ENCODE measurements at regions not wholly inside any gene's neighbourhood (a gene's known extent, or its start where the extent isn't known, plus 50 kb on each side); places are given as distances from the start of the nearest gene placed in this dataset.

DNA sequence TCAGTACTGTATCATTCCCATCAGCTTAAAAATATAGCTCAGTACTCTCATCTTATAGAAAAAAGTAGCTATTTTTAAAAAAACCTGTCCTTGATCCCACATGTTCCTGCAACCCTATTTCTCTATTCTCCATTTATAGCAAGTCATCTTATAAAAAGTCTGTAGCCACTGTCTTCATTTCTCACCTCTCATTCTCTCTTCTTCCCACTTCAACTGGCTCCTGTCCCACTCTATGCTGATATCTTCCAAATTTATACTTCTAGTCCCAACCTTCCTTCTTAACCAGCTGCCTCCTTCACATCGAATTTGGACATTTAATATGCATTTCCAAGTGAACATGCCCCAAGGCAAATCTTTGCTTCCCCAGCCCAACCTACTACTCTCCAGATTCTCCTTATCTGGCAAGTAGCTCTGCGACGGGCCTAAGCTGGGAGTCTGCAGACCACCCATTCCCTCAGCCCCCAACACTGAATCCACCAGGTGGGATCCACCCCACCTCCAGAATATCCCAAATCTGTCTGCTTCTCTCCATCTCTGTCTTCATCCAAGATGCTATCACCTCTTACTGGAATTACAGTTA lies 52.0 kb upstream of the TANC2 start:
- no peak for DNase-seq

DNA sequence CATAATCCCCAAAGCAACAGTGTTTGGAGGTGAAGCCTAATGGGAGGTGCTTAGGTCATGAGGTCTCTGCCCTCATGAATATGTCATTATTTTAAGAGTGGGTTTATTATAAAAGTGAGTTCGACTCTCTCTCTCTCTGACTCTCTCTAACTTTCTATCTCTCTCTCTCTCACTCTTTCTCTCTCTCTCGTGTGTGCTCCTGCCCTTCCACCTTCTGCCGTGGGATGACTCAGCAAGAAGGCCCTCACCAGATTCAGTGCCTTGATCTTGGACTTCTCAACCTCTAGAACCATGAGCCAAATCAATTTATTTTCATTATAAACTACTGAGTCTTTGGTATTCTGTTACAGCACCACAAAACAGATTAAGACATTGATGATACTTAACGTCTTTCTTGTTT lies 53.7 kb upstream of the TANC2 start:
- DNase-seq, result no peak

DNA sequence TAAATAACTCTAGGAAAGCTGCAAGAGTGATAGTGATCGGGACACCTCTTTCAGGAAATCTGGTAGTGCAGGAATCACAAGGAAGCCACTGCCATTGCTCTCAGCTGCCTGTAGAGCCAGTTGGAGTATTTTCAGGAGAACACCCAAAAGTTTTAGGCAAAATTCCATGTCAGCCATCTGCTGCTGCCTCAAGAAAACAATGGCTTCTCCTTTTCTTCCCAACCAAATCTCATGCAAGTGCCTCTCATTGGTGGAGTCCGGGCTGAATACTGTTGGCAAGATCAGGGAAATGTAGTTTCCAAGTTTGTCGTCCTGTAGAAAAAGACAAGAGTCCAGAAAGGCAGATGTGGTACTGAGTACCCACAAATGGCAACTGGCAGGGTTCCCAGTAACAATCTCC lies 54.9 kb upstream of the TANC2 start:
- DNase-seq, result no peak

DNA sequence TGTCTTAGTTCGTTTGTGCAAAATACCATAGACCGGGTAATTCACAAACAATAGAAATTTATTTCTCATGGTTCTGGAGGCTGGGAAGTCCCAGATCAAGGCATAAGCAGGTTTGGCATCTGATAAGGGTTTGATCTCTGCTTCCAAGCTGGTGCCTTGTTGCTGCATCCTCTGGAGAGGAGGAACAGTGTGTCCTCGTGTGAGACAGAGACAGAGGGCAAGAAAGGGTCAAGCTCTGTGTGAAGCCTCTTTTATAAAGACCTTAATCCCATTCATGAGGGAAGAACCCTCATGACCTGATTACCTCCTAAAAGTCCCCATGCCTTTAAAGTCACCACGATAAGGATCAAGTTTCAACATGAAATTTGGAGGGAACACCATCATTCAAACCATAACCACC lies 55.8 kb upstream of the TANC2 start:
- no peak for DNase-seq

DNA sequence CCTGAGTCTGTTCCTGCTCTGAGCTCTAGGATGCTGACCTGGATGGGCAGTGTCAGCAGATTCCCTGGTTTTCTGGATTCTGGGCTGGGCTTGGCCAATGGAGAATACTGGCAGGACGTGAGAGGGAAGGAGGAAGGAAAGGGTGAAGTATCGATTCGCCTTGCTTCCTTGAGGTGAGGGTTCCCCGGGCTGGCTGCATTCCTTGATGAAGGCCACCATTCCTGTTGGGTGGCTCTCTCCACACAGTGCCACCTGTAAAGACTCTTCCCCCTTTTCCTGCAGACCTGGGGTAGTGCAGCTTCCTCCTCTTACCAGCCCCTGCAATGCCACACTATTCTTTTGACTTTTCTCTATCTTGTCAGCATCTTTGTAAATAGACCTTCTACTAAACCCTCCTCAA lies 58.1 kb upstream of the TANC2 start:
- DNase-seq, result no peak

DNA sequence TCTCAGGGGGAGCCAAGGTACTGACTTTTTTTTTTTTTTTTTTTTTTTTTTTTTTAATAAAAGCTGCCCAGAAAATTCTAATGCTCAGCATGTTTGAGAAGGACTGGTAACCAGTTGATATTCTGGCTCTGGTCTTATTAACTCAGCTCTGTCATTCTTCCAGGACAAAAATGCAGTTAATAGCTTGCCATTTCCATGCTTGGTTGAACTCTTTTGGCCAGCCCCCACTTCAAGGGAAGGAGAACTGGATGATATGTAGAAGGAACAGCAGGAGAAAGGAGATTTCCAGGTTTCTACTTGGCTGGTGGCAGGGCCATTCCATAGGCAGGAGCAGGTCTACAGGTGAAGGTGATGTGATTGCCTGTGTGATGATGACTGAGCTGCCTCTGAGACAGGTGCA lies 59.2 kb upstream of the TANC2 start:
- no peak for DNase-seq

DNA sequence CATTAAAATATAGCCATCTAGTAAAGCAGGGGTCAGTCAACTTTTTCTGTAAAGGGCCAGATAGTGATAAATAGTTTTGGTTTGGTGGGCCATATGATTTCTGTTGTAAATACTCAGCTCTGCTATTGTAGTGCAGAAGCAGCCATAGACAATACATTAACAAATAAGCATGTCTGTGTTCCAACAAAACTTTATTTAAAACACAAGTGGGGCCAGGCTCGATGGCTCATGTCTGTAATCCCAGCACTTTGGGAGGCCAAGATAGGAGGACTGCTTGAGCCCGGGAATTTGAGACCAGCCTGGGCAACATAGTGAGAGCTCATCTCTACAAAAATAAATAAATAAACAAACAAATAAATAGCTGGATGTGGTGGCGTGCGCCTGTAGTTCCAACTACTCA lies 60.8 kb upstream of the TANC2 start:
- no peak for DNase-seq

DNA sequence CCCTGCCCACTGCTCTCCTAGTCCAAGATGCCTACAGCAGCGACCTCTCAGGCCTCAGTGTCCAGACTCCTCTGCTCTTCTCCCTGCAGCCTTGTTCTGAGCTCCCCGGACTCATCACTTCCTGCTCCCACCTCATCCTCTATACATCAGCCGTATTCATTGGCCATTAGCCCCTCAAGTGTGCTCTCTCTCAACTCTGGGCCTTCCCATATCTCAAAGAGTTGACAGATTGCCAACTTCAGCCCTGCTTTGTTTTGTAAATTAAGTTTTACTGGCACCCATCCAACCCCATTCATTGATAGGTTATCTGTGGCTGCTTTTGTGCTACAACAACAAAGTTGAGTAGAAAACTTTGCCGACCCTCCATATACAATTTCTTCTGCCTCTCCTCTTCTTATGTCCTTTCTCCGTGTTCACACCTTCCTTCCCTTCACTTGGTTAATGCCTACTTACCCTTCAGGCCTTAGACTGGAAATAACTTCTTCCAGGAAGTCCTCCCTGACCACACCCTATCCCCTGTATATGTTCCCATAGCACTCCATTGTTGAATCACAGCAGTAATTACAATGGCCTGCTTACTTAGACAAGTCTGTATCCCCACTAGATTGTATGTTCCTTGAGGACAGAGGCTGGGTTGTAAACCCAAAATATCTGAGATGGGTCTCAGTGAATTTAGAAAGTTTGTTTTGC lies 63.4 kb upstream of the TANC2 start:
- no peak for DNase-seq

DNA sequence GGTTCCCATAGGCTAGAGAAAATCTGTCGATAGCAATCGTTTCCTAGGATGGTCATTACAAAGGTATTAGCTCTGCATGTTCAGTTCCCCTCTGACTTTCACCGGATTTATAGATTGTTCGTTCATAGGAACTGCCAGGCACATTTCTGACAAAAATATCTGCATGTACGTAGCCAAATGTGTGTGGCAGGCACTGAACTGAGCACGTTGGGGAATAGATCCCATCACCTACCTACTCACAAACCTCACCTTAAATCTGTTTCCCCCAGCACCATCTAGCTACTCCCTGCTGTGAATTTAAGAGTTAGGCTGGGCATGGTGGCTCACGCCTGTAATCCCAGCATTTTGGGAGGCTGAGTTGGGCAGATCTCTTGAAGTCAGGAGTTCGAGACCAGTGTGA lies 64.5 kb upstream of the TANC2 start:
- DNase-seq, result no peak

DNA sequence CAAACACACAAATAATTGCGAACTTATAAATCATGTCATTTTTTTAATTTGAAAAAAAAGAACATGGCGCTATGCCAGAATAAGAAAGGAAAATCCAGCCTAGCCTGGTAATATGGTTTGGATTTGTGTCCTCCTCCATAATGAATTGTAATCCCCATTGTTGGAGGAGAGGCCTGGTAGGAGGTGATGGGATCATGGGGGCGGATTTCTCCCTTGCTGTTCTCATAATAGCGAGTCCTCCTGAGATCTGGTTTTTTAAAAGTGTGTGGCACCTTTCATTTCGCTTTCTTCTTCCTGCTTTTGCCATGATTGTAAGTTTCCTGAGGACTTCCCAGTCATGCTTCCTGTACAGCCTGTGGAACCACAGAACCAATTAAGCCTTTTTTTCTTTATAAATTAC lies 65.9 kb upstream of the TANC2 start:
- DNase-seq, result no peak

DNA sequence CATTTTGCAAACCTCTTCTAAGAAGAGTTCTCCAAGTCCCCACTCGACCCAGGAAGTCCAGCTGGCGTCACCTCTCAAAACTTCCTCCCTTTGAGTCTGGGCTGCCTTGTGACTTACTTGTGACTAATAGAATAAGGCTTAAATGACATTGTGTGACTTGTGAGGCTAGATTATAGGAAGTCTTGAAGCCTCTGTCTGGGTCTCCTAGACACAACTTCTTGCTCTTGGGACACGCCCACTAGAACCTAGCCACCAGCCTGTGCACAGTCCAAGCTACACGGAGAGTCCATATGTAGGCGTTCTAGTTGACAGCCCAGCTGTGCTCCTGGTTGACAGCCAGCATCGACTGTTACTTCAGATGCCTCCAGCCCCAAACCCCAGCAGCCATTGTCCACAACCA lies 66.7 kb upstream of the TANC2 start:
- DNase-seq, result no peak

DNA sequence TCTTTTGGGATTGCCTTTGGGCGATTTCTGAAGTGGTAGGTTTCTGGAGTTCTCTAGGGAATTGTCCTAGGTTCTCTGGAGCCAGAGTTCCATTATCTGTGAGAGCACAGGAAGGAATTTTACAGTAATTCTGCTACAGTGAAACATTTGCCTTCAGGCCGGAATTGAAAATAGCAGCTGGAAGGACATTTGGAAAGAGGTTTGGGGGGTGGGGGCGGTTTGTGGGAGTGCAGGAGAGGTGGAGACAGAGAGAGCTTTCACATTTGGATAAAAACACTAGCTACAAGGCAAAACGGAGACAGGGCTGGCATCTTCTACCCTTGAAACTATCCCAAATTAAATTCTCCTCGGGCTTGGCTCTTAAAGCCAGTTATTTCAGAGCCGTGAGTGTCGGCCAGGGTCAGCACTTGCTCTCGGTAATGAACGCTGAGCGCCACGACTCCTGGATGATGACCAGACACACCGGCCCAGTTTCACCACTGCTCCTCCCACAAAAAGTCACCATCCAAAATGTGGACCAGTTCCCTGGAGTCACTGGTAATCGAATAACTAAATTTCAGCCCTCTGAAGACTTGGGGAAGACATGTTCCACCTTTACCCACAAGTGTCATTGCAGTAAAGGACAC lies 67.7 kb upstream of the TANC2 start:
- DNase-seq, result no peak

DNA sequence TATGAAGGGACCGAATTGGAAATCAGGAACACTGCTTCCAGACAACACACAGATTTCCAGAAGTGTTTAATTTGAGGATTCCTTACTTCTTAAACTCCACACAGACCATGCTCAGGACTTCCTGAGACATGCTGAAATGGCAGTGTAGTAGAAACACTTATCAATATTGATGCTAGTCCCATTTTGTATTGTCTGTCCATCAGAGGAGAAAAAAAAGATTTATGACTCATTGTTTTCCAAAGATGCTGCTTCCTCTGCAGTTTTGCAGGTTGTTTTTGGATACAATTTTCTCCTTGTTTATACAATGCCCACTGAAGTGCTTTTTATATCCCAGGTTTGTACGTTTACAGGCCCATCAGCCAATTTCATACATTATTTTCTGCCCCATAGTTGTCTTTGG lies 68.3 kb upstream of the TANC2 start:
- no peak for DNase-seq

DNA sequence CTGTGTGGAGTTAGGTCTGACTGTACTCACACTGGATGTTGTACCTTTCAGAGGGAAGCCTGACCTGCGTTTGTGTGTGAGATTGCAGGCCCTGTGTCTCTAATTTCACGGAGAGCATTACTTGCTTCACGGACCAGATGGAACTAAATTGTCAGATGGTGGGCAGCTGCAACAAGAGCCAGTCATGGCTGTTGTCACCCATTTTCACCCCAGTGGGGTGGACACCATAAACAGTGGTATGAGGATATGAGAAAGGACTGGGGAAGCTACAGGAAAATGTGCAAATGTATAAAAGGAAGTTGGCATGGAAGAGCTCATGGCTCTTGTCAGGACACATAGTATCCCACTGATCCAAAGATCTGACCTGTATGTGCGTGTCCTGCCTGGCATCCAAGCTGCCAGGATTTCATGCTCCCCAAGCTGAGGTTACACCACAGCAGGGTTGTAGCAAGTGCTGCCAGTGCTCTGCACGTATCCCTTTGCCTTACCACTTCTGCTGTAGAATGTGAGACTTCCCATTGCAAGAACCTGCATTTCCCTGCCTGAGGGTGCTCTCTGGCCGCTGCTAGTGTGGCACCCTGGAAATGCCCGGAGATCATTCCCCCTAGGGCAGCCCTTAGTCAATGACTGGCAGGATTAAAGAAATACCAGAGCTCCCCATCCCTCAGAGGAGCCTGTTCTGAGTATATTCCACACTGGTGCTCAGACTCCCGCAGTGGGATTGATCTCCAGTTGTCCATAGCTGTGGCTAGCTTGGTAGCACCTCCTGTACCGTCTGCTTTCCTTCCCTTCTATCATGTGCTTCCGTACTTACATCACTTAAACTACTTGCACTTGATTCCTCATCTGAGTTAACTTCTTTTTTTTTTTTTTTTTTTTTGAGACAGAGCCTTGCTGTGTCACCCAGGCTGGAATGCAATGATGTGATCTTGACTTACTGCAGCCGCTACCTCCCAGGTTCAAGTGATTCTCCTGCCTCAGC lies 70.4 kb upstream of the TANC2 start:
- DNase-seq, result no peak

DNA sequence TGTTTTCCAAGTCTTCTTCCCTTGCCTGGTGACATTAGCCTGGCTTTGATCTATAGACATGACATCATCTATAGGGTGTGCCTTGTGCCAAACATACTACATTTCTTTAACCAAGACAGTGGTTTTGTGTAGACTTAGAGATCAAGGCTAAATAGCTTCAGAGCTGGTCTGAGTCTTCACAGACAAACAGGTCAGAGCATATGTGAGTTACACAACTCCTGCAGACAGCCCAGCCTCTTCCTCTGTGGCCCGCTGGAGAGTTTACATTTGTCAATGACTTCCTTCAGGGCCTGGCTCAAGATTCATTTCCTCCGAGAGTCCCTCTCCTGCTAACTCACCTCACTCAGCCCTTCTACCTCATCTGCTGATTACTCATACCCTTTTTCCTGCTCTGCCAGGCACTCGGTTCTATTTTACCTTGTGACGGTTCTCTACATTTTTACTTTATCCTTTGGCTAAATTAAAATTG lies 73.1 kb upstream of the TANC2 start:
- DNase-seq, result peak; percentile 61

DNA sequence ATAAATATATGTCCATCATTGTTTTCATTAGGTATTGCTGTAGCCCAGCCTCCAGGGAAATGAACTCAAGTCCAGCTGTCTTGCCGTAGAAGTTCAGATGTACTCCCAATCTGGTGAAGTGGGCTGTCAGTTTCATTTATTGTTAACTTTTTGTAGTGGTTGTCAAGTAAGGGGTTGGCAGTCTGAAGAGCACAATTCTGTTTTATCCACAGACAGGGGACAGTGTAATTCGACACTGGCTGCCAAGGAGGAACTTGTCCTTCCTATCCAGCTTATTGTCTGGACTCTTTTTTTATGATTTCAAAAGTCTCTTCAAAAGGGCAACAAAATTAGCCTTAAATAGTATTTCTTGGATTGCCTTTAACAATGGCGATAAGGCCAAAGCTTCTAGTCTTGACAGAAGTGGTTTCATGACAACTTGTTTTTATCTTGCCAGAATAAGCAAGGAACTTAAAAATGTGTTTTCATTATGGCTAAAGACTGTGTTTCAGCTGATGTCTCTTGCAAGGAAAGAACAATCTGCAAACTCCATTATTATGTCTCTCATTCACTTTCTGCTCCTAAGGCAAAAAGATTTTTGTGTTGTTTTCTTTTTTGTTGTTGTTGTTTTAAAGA lies 73.9 kb upstream of the TANC2 start:
- DNase-seq, result no peak

DNA sequence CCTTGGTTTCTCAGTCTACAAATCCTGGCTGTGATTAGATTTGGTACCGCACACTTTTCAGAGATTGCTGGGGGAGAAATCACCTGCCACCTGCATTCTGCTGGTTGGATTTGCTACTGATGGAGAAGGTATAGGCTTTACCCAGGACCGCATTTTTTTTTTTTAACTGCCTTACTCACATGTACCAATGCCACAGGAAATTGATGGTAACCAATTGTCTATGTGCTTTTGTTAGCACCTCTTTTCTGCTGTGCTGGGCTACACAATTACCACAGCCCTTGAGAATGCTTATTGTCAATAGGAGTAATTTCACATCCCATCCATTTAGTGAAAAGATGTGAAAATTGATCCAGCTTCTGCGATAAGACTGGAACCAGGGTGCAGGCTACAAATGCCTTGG lies 74.4 kb upstream of the TANC2 start:
- no peak for DNase-seq

DNA sequence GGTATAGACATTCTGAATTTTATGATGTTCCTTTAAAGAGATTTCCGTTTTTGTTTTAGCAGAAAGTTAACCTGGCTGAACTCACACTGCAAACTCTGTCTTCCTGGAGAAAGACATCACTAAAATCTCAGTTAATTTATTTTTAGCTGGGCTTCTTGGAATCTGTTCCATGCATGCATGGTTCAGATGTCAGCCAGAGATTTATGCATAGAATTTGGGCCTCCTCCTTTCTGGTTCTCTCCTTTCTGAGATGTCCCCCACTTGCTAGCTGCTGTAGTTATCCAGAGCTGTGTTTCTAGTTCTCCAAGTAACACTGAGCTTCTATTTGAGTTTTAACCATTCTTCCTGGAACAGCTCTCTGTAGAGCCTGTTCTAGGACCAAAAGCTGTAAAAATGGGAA lies 77.3 kb upstream of the TANC2 start:
- DNase-seq, result no peak

DNA sequence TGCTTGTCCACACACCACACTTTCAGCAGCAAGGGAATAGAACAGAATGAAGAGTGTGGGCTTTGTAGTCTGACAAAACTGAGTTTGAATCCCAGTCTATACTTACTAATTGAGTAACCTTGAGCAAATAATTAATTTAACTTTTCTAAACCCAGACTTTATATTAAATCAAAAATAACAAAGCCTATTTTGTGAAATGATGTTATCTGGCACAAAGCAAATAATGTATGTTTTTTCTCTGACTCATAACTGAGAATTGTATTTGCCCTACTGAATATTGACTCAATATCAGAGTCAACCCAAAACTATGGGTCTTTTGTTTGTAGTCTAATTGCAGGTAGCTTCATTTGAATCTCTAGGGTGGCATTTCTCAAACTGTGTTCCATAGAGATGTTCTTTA lies 77.9 kb upstream of the TANC2 start:
- DNase-seq, result no peak

DNA sequence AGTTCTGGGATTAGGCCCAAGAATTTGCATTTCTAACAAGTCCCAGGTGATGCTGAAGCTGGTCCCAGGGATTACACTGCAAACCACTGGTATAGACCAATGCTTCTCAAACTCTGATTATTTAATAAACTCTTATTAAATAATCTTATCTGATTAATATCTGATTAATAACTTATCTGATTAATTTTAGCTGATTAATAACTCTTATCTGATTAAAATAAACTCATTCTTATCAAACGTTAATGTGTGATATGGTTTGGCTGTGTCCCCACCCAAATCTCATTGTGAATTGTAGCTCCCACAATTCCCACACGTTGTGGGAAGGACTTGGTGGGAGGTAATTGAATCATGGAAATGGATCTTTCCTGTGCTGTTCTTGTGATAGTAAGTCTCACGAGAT lies 78.6 kb upstream of the TANC2 start:
- no peak for DNase-seq

DNA sequence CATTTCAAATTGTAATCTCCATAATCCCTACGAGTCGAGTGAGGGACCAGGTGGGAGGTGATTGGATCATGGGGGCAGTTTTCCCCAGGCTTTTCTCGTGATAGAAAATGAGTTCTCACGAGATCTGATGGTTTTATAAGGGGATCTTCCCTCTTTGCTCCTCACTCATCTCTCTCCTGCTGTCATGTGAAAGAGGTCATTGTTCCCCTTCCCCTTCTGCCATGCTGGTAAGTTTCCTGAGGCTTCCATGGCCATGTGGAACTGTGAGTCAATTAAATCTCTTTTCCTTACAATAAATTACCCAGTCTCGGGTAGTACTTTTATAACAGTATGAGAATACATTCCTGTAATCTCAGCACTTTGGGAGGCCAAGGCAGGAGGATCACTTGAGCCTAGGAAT lies 76.7 kb upstream of the MARCHF10 start:
- DNase-seq, result no peak

DNA sequence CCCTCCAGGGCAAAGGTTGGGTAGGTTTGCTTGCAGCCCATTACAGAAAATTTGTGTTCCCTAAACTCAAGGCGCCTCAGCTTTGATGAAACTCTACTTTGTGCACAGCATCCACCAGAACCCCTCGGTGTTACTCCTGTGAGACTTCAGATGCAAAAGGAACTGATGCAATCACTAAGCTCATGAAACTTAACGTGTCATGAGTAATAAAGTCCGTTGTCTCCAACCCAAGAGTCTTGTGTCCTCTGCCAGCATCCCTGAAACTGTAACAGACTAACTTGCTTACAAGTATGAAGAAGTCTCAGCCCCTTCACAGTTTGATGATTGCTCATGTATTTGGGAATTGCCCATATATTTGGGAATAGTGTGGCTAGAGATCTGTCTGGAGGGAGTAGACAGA lies 74.8 kb upstream of the MARCHF10 start:
- no peak for DNase-seq

DNA sequence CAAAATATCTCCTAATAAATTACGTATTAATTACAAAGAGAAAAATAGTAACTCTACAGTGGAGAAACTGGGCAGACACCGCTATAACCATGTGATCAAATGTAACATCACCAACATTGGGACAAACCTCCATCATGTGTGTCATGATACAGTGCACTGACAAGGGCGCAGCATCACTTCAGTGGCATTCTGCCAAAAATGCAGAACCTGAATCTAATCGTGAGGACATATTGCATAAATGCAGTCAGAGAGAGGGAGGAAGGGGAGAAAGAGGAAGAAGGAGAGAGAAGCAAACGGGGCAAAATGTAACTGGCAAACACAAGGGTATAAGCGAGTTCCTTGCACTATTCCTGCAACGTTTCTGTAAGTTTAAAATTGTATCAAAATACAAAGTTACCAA lies 74.2 kb upstream of the MARCHF10 start:
- DNase-seq, result no peak
